Limb (tissue), 2 donors: ENCODE measurements at regions not wholly inside any gene's neighbourhood (a gene's known extent, or its start where the extent isn't known, plus 50 kb on each side); places are given as distances from the start of the nearest gene placed in this dataset.
"Not testable (repeated sequence)": the region's sequence is repeated elsewhere in the genome, so short reads cannot be mapped to it uniquely, and the experiment has no call there.

Source experiments
- DNase-seq, 2 donors: peaks; one replicate each; pipeline ENCODE4 v3.0.0-alpha.2; 2016; ENCODE audit errors: extremely low spot score in 2 of 2

GRCh38 chr3:162632672-162633071, 1136.1 kb downstream of the OTOL1 start:
- DNase-seq = no peak

GRCh38 chr3:162640208-162640607, 1143.6 kb downstream of the OTOL1 start:
- not testable (repeated sequence) for DNase-seq

GRCh38 chr3:162641317-162641716, 1144.7 kb downstream of the OTOL1 start:
- no peak for DNase-seq

GRCh38 chr3:162641907-162642306, 1145.3 kb downstream of the OTOL1 start:
- DNase-seq = no peak

GRCh38 chr3:162643245-162643644, 1146.6 kb downstream of the OTOL1 start:
- DNase-seq = no peak

- DNase-seq = no peak
These were observed 1150.7 kb downstream of the OTOL1 start for GRCh38 chr3:162647321-162647720.

GRCh38 chr3:162658003-162658402, 1161.4 kb downstream of the OTOL1 start:
- no peak for DNase-seq

- no peak for DNase-seq
These were observed 1169.2 kb downstream of the OTOL1 start for GRCh38 chr3:162665684-162666391.

GRCh38 chr3:162666835-162667234, 1170.2 kb downstream of the OTOL1 start:
- no peak for DNase-seq

- no peak for DNase-seq
These were observed 1173.6 kb downstream of the OTOL1 start for GRCh38 chr3:162670181-162670580.

GRCh38 chr3:162677475-162677874, 1180.9 kb downstream of the OTOL1 start:
- no peak for DNase-seq

GRCh38 chr3:162678941-162679340, 1182.3 kb downstream of the OTOL1 start:
- DNase-seq = peak in 1 of 2 donors; percentile 8

GRCh38 chr3:162684260-162684659, 1187.7 kb downstream of the OTOL1 start:
- DNase-seq = no peak

- DNase-seq = no peak
These were observed 1202.7 kb downstream of the OTOL1 start for GRCh38 chr3:162699291-162699690.

GRCh38 chr3:162701211-162701610, 1204.6 kb downstream of the OTOL1 start:
- no peak for DNase-seq

- no peak for DNase-seq
These were observed 1206.3 kb downstream of the OTOL1 start for GRCh38 chr3:162702768-162703385.

- peak in 1 of 2 donors; percentile 46 for DNase-seq
These were observed 1207.6 kb downstream of the OTOL1 start for GRCh38 chr3:162704238-162704637.

GRCh38 chr3:162704799-162705385, 1208.3 kb downstream of the OTOL1 start:
- no peak for DNase-seq

- not testable (repeated sequence) for DNase-seq
These were observed 1211.8 kb downstream of the OTOL1 start for GRCh38 chr3:162708394-162708793.

GRCh38 chr3:162708942-162709706, 1212.5 kb downstream of the OTOL1 start:
- DNase-seq = not testable (repeated sequence)

- no peak for DNase-seq
These were observed 1213.9 kb downstream of the OTOL1 start for GRCh38 chr3:162710332-162711112.
